Mammary epithelial cell (primary cell): ENCODE measurements at regions not wholly inside any gene's neighbourhood (a gene's known extent, or its start where the extent isn't known, plus 50 kb on each side); places are given as distances from the start of the nearest gene placed in this dataset.

Experiments used
- EZH2 ChIP-seq: IDR thresholded peaks from 2 replicates; pipeline ENCODE4 v1.6.1; 2012; ENCODE audit warnings: low read length, inconsistent platforms, borderline replicate concordance
- TF ChIP-seq, protein P1 (sequence below), 2 donors: IDR thresholded peaks in 1 of 2; conservative IDR thresholded peaks in 1 of 2; 2 replicates each; pipeline ENCODE4 v1.5.1; 2011 to 2012; ENCODE audit warnings: inconsistent platforms in 2 of 2, low read length in 2 of 2, mild to moderate bottlenecking in 2 of 2, control low read depth in 1 of 2, low read depth in 1 of 2; ENCODE audit not compliant: insufficient read depth in 1 of 2; ENCODE audit errors: extremely low read depth in 1 of 2

DNA sequence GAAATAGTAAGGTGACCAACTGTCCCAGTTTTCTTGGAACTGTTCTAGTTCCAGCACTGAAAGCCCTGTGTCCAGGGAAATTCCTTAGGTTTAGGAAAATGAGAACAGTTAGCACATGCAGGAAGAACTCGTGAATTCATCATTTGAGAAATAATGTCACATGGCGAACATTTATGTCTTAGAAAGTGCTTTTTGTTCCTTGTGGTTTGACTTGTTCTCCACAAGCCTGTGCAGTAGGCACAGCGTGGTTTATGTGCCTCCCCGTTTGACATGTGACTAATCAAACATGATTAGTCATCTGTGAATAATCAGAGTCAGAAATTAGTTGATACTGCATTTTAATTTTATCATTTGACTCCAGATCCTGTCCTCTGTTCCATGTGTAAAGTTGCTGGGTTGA lies 556.0 kb upstream of the CPEB2 start:
- TF ChIP-seq, protein P1, sequence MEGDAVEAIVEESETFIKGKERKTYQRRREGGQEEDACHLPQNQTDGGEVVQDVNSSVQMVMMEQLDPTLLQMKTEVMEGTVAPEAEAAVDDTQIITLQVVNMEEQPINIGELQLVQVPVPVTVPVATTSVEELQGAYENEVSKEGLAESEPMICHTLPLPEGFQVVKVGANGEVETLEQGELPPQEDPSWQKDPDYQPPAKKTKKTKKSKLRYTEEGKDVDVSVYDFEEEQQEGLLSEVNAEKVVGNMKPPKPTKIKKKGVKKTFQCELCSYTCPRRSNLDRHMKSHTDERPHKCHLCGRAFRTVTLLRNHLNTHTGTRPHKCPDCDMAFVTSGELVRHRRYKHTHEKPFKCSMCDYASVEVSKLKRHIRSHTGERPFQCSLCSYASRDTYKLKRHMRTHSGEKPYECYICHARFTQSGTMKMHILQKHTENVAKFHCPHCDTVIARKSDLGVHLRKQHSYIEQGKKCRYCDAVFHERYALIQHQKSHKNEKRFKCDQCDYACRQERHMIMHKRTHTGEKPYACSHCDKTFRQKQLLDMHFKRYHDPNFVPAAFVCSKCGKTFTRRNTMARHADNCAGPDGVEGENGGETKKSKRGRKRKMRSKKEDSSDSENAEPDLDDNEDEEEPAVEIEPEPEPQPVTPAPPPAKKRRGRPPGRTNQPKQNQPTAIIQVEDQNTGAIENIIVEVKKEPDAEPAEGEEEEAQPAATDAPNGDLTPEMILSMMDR (conservative IDR thresholded peaks at IDR 0.05 in 1 of 2, IDR thresholded peaks at IDR 0.05 in 1 of 2; ENCODE audit: extremely low read depth in 1 of 2, insufficient read depth in 1 of 2, low read depth in 1 of 2, low read length in 2 of 2): no peak
- no peak for TF ChIP-seq EZH2
